ENCODE measurements at regions not wholly inside any gene's neighbourhood (a gene's known extent, or its start where the extent isn't known, plus 50 kb on each side); places are given as distances from the start of the nearest gene placed in this dataset.

- no peak for TF ChIP-seq CTCF (IDR thresholded peaks at IDR 0.05)
- TF ChIP-seq POLR2A (IDR thresholded peaks at IDR 0.05): no peak
These were observed 96.6 kb upstream of the NXT1 start for GRCh38 chr20:23254034-23254433.

Data from testis (tissue), 2 donors.